ENCODE measurements at regions not wholly inside any gene's neighbourhood (a gene's known extent, or its start where the extent isn't known, plus 50 kb on each side); places are given as distances from the start of the nearest gene placed in this dataset.

- no peak overlapping the region for H3K18ac ChIP-seq (ENCODE audit: insufficient read length, low read depth, low read length)
- no CpG with 5 or more reads among the region's 3 CpGs for WGBS (ENCODE audit: extremely low coverage, insufficient read length, low lambda C conversion rate)
These were observed 88.0 kb upstream of the CDH20 start for GRCh38 chr18:61245276-61245675.

More at GRCh38 chr18:61245276-61245675, 88.0 kb upstream of the CDH20 start:
- Histone ChIP-seq H4K8ac (replicated peaks; ENCODE audit: insufficient read length, low read depth, low read length) (no peak overlapping the region), H3K9me3 (ENCODE audit: control insufficient read depth, low read depth, low read length) (no peaks in the 10 kb centered on the region), H3K23ac (ENCODE audit: insufficient read length, low read depth, low read length) (no peak overlapping the region), H2AFZ (ENCODE audit: low read length) (no peak overlapping the region), H3K27ac (ENCODE audit: insufficient read length, low read depth, low read length) (no peak overlapping the region), H3K27me3 (ENCODE audit: insufficient read depth, low read length) (no peaks in the 10 kb centered on the region), H3K56ac (ENCODE audit: insufficient read length, low read depth, low read length) (no peak overlapping the region), H2BK20ac (ENCODE audit: low read depth, low read length, poor library complexity, severe bottlenecking) (no peak overlapping the region), H3K79me2 (ENCODE audit: insufficient read depth, low read length) (no peaks in the 10 kb centered on the region), H2BK12ac (ENCODE audit: insufficient read length, low read depth, low read length) (no peak overlapping the region), H4K5ac (ENCODE audit: insufficient read length, low read depth, low read length) (no peak overlapping the region), H3K4me2 (ENCODE audit: insufficient read depth, insufficient read length, low read length) (no peak overlapping the region), H3K79me1 (ENCODE audit: insufficient read depth, low read depth, low read length, poor library complexity, severe bottlenecking) (no peaks in the 10 kb centered on the region), H3K14ac (ENCODE audit: insufficient read depth, low read length) (no peak overlapping the region), H3K4ac (ENCODE audit: low read depth, low read length) (no peak overlapping the region), H3T11ph (ENCODE audit: low read length) (no peak overlapping the region), H2AK5ac (ENCODE audit: insufficient read length, low read length) (no peak overlapping the region), H3K23me2 (ENCODE audit: insufficient read length, low read depth, low read length, poor library complexity, severe bottlenecking) (no peaks in the 10 kb centered on the region), H4K91ac (ENCODE audit: insufficient read length, low read depth, low read length) (no peak overlapping the region), H2BK120ac (ENCODE audit: low read depth, low read length, poor library complexity, severe bottlenecking) (no peak overlapping the region), H3K4me1 (ENCODE audit: insufficient read depth, low read length) (no peaks in the 10 kb centered on the region), H4K20me1 (ENCODE audit: control insufficient read depth, insufficient read depth, insufficient read length) (no peaks in the 10 kb centered on the region), H2BK5ac (ENCODE audit: insufficient read length, low read length) (no peak overlapping the region), H2BK15ac (ENCODE audit: low read depth, low read length) (no peak overlapping the region), H3K9ac (ENCODE audit: extremely low read depth, insufficient read length, low read length) (no peak overlapping the region)
- no peak for DNase-seq
- Mint-ChIP-seq H3K9me3 (no peaks in the 10 kb centered on the region), H3K27ac (no peak overlapping the region; a peak in 1 of 7 replicates), H3K27me3 (ENCODE audit: low read depth) (no peaks in the 10 kb centered on the region), H3K4me3 (no peak overlapping the region), H3K36me3 (ENCODE audit: insufficient read depth in 1 of 3, low read depth in 3 of 3) (no peaks in the 10 kb centered on the region), H3K4me1 (no peaks in the 10 kb centered on the region)
- TF ChIP-seq CTCF (conservative IDR thresholded peaks at IDR 0.05) = no peak
